HK-2 (cell line): ENCODE measurements at regions not wholly inside any gene's neighbourhood (a gene's known extent, or its start where the extent isn't known, plus 50 kb on each side); places are given as distances from the start of the nearest gene placed in this dataset.
"Not testable (repeated sequence)": the region's sequence is repeated elsewhere in the genome, so short reads cannot be mapped to it uniquely, and the experiment has no call there.

Experiments used
- DNase-seq: peaks from one replicate; pipeline ENCODE4 v3.0.0-alpha.2; 2018; ENCODE audit not compliant: unreplicated experiment

DNA sequence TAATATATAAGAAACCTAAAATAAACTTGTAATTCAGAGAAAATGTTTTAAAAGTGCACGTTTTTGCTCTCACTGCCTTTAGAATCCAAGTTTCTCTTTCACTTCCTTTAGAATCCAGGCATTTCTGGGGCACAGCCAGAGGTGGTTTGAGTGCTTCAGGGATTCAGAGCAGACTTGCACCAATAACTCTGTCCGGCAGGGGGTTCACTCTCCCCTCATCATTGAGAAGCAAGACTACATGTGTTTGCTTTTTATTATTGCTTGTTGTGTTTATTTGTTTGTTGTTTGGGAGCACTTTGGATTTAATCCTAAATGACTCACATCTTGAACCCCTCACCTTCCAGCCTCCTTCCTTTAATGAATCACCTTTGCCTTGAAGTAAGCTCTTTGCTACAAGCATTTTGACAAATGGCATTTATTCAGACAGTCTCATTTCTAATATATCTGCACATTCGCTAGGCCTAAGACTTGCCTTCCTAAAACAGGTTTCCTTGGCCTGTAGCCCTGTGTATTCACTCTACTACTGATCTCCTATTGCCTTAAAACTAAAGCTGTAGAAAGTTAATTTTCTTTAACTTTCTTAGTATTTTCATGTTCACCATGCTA lies 233.5 kb upstream of the ATP5MC3 start:
- DNase-seq: peak; percentile 16

- no peak for DNase-seq
These were observed 232.8 kb upstream of the ATP5MC3 start for GRCh38 chr2:175414191-175414881.

DNA sequence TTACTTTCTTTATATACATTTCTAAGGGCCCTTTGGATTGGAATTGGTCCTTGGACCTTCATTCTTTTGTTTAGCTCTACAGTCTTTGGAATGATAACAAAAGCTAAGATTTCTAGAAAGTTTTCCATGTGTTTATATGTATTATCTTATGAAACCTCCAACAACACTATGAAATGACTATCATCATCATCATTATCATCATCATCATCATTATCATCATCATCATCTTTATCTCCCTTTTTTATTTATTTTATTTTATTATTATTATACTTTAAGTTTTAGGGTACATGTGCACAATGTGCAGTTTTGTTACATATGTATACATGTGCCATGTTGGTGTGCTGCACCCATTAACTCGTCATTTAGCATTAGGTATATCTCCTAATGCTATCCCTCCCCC lies 229.4 kb upstream of the ATP5MC3 start:
- DNase-seq: not testable (repeated sequence)

DNA sequence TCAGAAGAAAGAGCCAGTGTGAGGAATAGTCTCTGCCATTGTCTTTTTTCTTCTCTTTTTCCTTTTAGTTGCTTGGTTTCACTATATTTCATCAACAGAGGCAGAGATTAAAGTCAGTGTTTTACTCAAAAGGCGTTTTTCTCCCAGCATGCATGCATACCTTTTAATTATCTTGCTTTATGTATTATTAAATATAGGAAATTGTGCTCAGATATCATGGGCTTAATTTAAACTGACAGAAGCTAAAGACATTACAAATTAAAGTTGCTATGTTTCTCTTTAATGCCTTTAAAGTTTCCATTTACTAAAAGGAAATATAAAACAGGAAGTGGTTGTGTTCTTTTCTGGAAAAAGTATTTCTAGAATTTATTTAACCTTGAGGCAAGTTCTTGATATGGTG lies 223.3 kb upstream of the ATP5MC3 start:
- no peak for DNase-seq

DNA sequence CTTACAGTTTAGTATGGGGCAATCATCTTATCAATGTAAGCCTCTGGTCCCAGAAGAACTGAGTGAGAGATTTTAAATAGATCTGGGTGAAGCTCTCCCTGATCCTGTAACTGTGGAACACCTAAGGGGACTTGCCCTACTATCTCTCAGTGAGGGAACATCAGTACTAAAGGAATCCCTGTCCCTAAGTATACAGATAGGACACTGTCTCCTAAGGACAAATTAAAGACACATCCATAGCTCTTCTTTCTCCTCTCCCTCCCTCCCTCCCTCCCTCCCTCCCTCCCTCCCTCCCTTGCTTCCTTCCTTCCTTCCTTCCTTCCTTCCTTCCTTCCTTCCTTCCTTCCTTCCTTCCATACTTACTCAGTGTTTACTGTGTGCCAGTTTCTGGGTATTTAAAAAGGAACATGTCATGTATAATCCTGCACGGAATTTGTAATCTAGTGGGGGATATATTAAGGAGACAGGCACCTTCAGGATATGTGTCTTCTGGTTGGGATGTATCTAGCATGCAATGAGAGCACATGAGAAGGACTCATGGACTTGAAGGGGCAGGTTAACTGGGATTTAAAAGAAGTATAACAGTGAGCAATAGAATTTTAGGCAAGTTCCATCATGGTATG lies 222.2 kb upstream of the ATP5MC3 start:
- no peak for DNase-seq

DNA sequence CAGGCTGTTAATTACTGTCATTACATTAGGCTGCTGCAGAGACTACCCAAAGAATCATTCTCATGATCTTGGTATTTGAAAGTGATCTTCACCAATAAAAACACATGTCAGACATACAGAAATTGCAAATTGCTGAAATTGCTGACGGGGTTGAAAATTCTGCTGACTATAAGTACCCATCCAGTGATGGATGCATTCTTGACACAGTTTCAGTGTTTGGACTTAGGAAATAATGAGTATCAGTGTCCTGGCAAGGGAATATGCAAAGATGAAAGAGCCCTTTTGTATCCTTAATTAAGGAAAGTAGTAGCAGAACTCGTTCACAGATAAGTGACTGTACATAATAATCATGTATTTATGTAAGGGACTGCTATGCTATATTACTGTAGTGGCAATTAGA lies 221.1 kb upstream of the ATP5MC3 start:
- DNase-seq: no peak

DNA sequence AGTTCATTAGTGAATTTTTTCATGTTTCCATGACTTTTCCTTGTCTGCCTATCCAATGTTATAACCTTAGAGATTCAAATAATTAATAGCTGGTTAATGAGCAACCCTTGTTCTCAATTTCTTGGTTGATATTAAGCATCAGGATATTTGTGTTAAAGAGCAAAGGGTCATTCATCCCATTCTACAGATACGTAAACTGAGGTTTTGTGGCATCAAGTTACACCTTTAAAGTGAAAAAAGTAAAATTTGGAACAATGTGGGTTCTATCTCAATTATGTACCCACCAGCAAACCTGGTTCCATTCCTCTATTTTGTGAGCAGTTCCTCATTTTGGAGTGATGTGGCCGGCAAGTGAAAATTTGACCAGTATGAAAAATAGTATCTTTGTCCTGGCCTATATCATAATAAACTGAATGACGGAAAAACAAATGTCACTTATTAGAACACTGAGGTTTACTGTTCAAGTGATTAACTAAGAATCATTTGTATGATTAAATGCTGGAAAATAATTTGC lies 220.5 kb upstream of the ATP5MC3 start:
- DNase-seq: no peak

- no peak for DNase-seq
These were observed 219.5 kb upstream of the ATP5MC3 start for GRCh38 chr2:175400975-175401374.

GRCh38 chr2:175399326-175399725 lies 217.8 kb upstream of the ATP5MC3 start:
- no peak for DNase-seq

- no peak for DNase-seq
These were observed 217.3 kb upstream of the ATP5MC3 start for GRCh38 chr2:175398848-175399247.

GRCh38 chr2:175396696-175397095 lies 215.2 kb upstream of the ATP5MC3 start:
- no peak for DNase-seq

- no peak for DNase-seq
These were observed 212.3 kb upstream of the ATP5MC3 start for GRCh38 chr2:175393851-175394250.

DNA sequence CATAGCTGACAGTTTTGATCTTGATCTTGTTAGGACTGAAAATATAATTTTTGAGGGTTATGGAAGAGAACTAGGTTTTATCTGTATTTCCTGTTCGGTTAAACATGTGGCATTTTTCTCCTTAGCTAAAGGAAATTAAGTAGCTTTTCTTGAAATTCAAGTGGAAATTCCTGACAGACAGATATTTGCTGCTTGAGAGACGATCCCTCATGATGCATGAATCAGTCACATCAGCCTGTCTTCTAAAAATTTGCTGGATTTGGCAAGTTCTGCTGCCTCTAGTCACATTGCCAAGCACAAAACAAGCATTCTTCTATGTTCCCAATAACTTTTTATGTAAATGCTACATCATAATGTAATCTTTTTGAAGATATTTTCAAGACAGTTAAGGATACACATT lies 201.8 kb upstream of the ATP5MC3 start:
- no peak for DNase-seq

DNA sequence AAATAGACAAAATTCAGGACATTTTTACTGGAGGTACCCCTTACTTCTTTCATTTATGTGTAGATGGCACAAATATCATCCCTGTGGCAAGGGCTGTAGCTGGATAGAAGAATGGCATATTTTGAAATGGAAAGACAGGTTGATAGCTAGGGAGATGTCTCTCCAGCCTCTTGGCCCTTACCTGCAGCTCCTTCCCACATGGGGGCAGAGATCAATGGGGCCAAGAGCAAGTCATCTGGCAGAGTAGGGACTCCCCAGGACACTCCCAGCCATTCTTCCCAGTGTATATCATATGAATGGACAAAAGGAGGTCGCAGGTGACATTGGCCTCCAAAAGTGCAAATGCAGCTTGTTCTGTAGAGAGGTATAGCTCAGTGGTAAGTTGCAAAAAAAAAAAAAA lies 192.2 kb upstream of the ATP5MC3 start:
- DNase-seq: no peak

DNA sequence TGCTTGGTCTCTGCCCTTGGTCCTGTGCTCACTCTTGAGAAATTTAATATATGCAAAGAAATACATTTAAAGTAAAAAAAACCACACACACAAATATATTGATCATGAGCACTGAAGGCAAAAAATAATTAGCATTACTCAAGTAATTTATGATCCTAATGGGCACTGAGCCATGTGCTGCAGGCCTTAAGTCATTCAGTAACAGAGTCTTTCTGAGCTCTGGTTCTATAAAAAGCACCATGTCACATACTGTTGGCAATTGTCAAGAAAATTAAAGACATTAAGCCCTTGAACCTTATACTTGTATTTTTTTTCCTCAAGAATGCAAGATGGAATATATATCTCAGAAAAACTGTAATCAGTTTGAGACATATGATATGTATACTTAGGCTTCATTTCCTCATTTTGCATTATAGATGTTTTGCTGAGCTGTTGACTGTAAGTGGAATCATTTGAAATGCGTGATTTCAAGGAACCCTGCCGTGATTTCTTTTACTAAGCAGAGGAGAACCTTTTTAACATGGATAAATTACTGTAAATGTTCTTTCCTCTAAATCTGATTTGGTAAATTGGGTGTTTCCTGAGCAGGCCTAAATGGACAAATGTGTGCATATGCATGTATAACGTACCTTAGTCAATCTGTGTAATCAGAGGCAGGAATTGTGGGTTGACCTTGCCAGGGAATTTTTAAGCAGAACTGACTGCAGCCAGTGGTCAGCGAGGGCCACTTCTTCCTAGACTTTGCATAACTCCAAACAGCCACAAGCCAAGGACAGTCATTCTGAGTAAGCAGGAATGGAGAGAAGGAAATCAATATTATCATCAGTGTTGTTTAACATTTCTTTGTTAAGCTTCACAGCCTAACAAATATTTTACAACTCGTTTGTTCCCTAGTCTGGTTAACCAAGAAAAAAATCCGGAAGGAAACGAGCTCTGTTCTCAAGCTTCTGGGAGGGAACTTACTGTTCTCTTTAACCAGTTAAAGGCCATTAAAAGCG lies 191.5 kb upstream of the ATP5MC3 start:
- no peak for DNase-seq

DNA sequence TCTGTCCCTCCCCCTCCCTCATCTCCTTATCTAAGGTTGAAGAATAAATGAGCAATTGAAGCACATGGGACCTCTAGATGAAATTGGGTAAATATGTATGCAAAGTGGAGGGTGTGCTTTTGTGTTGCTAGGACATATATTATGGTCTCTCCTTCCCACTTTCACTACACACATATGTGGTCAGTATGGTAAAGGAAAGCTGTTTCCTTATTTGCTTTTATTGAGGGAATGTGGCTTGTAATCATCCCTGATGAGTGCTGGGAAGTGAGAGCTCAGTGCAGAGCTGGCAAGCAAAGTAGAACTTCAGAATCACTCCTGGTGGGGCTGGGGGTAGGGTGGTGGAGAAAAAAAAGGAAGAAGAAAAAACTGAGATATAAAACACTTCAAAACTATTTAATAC lies 189.9 kb upstream of the ATP5MC3 start:
- no peak for DNase-seq

- DNase-seq: peak; percentile 27
These were observed 185.3 kb upstream of the ATP5MC3 start for GRCh38 chr2:175366815-175367214.

GRCh38 chr2:175363699-175364098 lies 182.2 kb upstream of the ATP5MC3 start:
- DNase-seq: no peak

GRCh38 chr2:175362331-175362730 lies 180.8 kb upstream of the ATP5MC3 start:
- no peak for DNase-seq

DNA sequence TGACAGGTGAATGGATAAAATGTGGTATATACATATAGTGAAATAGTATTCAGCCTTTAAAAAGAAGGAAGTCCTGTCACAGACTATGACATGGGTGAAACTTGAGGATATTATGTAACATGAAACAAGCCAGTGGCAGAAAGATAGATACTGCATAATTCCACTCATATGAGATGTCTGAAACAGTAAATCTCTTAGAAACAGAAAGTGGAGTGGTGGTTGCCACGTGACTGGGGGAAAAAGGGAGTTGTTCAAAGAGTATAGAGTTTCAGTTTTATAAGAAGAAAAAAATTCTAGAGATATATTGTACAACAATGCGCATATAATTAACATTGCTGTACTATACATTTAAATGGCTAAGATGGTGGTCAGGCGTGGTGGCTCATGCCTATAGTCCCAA lies 178.2 kb upstream of the ATP5MC3 start:
- no peak for DNase-seq

- no peak for DNase-seq
These were observed 175.4 kb upstream of the ATP5MC3 start for GRCh38 chr2:175356901-175357300.

DNA sequence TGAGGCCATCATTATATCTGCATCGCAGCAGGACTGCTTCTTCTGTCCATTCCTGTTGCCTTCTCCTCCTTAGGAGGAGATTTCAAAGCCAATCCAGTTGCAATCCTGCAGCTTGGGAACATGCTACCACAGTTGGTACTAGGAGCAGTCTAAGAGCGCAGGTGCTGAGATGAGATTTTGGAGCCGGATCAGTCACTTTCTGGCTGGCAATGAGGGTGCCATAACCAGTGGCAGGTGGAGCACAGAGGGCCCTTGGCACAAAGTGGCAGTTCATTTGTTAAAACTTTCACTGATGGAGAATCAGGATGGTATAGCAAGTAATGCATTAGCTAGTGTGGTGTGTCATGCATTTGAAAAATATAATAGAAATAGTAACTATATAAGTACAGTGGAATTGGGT lies 173.7 kb upstream of the ATP5MC3 start:
- DNase-seq: no peak
